Renal pelvis (tissue), 1 donor: ENCODE measurements at regions not wholly inside any gene's neighbourhood (a gene's known extent, or its start where the extent isn't known, plus 50 kb on each side); places are given as distances from the start of the nearest gene placed in this dataset.

Experiments
- DNase-seq: peaks from one replicate; pipeline ENCODE4 v3.0.0-alpha.2; 2013

DNA sequence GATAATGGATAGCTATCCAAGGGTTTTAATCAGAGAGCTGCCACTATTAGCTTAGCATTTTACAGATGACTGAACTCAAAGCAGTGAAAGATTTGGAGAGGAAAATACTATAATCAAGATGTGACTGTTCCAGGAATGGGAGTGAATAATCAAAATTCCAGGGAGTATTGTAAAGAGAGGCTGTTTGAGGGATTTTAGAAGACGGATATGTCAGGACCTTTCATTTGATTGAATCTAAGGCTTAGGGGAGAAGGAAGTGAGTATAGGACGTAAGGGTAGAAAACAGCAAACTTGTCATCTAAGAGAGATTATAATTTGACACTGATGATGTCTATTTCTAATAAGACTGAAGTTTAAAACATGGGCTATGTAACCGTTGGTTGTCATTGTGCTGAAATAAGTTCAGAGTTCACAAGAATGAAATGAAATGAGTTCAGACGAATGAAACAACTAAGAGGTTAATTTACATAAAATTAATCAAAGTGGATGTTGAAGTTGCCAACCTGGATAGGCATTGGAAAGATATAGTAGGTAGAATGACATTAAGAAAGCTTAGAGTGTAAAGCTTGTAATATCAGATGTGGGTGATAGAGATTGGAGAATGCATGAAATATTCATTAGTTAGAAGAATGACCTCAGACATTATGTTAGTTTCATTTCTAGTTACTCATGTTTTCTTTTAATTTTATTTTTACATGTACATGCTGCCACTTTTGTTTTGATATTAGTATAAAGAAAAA lies 842.8 kb downstream of the SI start:
- DNase-seq = no peak

- no peak for DNase-seq
These were observed 844.3 kb downstream of the SI start for GRCh38 chr3:164233951-164234350.

DNA sequence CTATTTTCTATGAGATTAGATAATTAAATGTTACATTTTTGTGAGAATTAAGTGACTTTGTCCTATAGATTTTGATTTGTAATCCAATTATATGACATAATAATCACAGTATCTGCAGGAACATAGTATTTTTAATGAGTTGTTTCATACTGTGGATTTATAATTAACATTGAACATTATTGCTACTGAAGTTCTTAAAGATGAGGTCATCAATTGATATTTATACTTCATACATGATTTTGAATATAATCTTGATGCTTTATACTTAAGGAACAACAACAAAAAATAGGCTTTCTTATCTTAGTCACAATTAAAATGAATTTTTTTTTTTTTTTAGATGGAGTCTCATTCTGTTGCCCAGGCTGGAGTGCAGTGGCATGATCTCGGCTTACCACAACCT lies 846.6 kb downstream of the SI start:
- no peak for DNase-seq

- no peak for DNase-seq
These were observed 847.8 kb downstream of the SI start for GRCh38 chr3:164230385-164231094.

DNA sequence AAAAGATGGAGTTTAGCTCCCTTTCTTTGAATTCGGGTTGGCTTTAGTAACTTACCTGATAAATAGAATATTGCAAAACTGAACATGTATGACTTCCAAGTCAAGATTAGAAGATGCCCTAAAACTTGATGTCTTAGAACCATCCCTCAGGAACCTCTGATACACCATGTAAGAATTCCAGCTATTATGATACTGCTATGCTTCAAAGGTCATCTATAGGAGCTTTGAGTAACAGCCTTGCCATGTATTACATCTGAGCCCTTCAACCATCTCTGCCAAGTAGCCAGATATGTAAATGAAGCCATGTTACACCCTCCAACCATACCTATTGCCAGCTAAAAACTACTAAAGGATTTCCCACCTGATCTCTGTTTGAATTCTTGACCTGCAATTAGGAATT lies 854.2 kb downstream of the SI start:
- DNase-seq = no peak

DNA sequence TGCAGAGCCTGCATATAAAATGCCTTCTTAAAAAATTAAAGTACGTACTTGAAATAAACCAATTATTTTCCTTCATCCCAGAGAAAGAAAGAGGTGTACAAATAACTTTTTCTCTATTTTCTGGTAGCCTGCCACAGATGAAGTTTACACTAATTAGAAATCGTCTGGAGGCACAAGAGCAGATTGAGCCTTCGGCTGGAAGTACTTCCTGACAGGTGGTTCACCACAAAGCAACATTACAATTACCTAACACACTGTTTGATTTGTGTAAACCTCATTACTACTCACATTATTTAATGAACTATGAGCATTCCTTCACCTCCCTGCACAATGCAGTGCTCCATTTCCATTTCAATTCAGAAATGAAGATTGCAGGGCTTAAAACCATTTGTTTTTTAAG lies 856.1 kb downstream of the SI start:
- no peak for DNase-seq

DNA sequence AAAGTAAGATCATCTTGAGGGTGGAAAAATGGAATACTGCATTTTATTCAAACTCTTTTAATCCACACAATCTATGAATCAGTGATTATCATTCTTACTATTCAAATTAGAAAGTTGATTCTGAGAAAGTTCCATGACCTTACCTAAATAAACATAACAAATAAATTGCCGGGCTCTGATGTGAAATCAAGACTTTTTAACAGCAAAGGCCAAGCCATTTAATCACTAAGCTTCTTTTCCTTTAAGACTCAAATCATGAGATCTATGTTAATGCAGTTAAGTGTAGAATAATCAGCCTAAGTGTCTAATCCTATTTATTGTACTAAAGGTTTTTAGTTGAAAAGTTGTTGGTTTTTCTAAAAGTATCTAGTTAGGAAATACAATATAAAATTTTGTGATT lies 857.0 kb downstream of the SI start:
- no peak for DNase-seq

GRCh38 chr3:164209363-164209762 lies 868.9 kb downstream of the SI start:
- no peak for DNase-seq

DNA sequence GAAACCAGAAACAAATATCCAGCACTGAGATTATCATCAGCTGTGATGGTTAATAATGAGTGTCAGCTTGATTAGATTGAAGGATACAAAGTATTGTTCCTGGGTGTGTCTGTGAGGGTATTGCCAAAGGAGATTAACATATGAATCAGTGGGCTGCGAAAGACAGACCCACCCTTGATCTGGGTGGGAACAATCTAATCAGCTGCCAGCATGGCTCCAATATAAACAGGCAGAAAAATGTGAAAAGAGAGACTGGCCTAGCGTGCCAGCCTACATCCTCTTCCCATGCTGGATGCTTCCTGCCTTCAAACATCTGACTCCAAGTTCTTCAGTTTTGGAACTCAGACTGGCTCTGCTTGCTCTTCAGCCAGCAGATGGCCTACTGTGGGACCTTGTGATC lies 869.5 kb downstream of the SI start:
- no peak for DNase-seq

GRCh38 chr3:164208048-164208447 lies 870.2 kb downstream of the SI start:
- DNase-seq = no peak

GRCh38 chr3:164200053-164200823 lies 878.1 kb downstream of the SI start:
- no peak for DNase-seq

DNA sequence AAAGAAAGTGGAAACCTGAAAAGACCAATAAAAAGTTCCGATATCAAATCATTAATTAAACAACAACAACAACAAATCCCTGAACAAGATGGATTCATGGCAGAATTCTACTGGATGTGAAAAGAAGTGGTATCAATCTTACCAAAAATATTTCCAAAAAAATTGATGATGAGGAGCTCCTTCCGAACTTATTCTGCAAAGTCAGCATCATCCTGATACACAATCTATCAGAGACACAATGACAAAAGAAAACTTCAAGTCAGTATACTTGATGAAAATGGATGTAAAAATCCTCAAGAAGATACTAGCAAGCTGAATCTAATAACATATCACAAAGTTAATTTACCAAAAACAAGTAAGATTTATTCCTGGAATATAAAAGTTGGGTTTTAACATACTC lies 881.8 kb downstream of the SI start:
- DNase-seq = no peak

- no peak for DNase-seq
These were observed 883.5 kb downstream of the SI start for GRCh38 chr3:164194842-164195241.

DNA sequence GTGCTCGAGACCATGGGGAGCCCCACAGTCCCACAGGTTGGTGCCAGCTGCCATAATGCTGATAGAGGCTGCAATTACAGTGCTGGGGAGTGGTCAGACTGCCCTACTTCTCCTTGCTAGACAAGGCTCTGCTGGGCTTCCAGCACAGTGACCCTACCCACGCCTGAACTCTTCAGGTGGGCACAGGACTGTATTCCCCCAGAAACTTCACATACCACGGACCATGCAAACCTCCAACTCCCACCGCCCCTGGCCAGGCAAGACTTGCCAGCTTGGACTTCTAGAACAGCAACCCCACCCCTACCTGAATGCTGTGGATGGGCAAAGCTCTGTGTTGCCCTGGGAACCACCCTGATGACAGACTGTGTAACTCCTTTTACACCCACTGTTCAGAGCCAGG lies 885.3 kb downstream of the SI start:
- no peak for DNase-seq

- no peak for DNase-seq
These were observed 887.7 kb downstream of the SI start for GRCh38 chr3:164190566-164190965.

DNA sequence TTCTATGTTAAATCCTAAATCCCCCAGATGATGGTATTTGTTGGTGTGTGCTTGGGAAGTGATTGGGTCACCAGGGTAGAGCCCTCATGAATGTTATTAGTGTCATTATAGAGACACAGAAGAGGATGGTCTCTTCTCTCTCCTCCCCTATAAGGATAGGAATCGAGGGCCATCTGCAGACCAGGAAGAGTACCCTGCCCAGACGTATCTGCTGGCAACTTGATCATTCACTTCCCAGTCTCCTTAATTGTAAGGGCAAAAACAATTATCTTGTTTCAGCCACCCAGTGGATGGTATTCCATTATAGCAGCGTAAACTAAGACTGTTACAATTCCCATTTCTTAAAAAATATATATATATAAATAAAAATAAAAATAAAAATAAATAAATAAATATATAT lies 892.2 kb downstream of the SI start:
- no peak for DNase-seq

DNA sequence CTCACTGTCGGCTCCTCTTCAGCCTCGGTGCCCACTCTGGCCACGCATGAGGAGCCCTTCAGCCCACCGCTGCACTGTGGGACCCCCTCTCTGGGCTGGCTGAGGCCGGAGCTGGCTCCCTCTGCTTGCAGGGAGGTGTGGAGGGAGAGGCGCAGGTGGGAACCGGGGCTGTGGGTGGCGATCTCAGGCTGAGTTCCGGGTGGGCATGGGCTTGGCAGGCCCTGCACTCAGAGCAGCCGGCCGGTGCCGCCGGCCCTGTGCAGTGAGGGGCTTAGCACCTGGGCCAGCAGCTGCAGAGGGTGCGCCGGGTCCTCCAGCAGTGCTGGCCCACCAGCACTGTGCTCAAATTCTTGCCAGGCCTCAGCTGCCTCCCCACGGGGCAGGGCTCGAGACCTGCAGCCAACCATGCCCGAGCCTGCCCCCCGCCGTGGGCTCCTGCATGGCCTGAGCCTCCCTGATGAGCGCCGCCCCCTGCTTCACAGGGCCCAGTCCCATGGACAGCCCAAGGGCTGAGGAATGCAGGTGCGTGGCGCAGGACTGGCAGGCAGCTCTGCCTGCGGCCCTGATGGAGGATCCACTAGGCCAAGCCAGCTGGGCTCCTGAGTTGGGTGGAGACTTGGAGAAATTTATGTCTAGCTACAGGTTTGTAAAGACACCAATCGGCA lies 899.1 kb downstream of the SI start:
- no peak for DNase-seq

DNA sequence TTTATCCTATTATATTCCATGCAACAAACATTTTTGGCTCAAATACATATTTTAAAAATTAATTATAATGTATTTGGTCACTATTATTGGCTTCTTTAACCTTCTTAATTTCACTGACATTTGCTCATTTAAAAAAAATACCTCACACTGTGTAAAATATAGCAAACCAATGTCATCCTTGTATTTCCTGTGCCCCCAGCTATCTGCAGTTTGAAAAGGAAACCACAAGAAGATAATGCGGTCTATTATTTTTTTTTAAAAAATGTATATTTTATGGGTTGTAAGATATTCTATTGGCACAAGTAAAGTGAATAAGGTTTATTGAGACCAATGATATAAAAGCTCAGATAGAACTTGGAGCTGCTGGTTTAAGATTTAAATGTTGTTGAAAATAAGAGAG lies 904.2 kb downstream of the SI start:
- no peak for DNase-seq

GRCh38 chr3:164155400-164155799 lies 922.9 kb downstream of the SI start:
- DNase-seq = no peak

- DNase-seq = no peak
These were observed 933.5 kb downstream of the SI start for GRCh38 chr3:164144824-164145223.

- DNase-seq = no peak
These were observed 945.4 kb downstream of the SI start for GRCh38 chr3:164132878-164133277.
